HG02852 (cell line): ENCODE measurements at regions not wholly inside any gene's neighbourhood (a gene's known extent, or its start where the extent isn't known, plus 50 kb on each side); places are given as distances from the start of the nearest gene placed in this dataset.
"Not testable (repeated sequence)": the region's sequence is repeated elsewhere in the genome, so short reads cannot be mapped to it uniquely, and the experiment has no call there.

Experiments
- ATAC-seq: cut with Tn5 transposase; IDR thresholded peaks from one replicate; pipeline ENCODE4 v1.9.1; 2021; ENCODE audit warnings: mild to moderate bottlenecking, moderate library complexity; ENCODE audit not compliant: unreplicated experiment

GRCh38 chr3:39558775-39559306 lies 91.4 kb downstream of the MOBP start:
- no peak for ATAC-seq

GRCh38 chr3:39559543-39559942 lies 92.1 kb downstream of the MOBP start:
- no peak for ATAC-seq

- no peak for ATAC-seq
Measured at GRCh38 chr3:39568508-39568907, 101.0 kb downstream of the MOBP start.

GRCh38 chr3:39569095-39569494 lies 101.6 kb downstream of the MOBP start:
- no peak for ATAC-seq

GRCh38 chr3:39573392-39573791 lies 105.9 kb downstream of the MOBP start:
- no peak for ATAC-seq

GRCh38 chr3:39577541-39577940 lies 110.1 kb downstream of the MOBP start:
- no peak for ATAC-seq

GRCh38 chr3:39586215-39586614 lies 118.7 kb downstream of the MOBP start:
- ATAC-seq = not testable (repeated sequence)

GRCh38 chr3:39587113-39587512 lies 119.6 kb downstream of the MOBP start:
- ATAC-seq = no peak

GRCh38 chr3:39590806-39591205 lies 123.3 kb downstream of the MOBP start:
- no peak for ATAC-seq

GRCh38 chr3:39592311-39593050 lies 125.0 kb downstream of the MOBP start:
- no peak for ATAC-seq

GRCh38 chr3:39593341-39593740 lies 125.9 kb downstream of the MOBP start:
- no peak for ATAC-seq

- no peak for ATAC-seq
Measured at GRCh38 chr3:39601241-39601640, 133.8 kb downstream of the MOBP start.

GRCh38 chr3:39605837-39606236 lies 138.4 kb downstream of the MOBP start:
- ATAC-seq = no peak

- ATAC-seq = no peak
Measured at GRCh38 chr3:39626198-39626597, 158.7 kb downstream of the MOBP start.

- ATAC-seq = no peak
Measured at GRCh38 chr3:39631136-39631535, 163.7 kb downstream of the MOBP start.

- ATAC-seq = no peak
Measured at GRCh38 chr3:39637807-39638206, 170.3 kb downstream of the MOBP start.

- no peak for ATAC-seq
Measured at GRCh38 chr3:39638301-39638700, 170.8 kb downstream of the MOBP start.

- ATAC-seq = no peak
Measured at GRCh38 chr3:39639344-39640236, 169.8 kb upstream of the MYRIP start.

- ATAC-seq = no peak
Measured at GRCh38 chr3:39641274-39641673, 168.1 kb upstream of the MYRIP start.

GRCh38 chr3:39644176-39644575 lies 165.2 kb upstream of the MYRIP start:
- no peak for ATAC-seq

- not testable (repeated sequence) for ATAC-seq
Measured at GRCh38 chr3:39651256-39651655, 158.2 kb upstream of the MYRIP start.
